ENCODE measurements at regions not wholly inside any gene's neighbourhood (a gene's known extent, or its start where the extent isn't known, plus 50 kb on each side); places are given as distances from the start of the nearest gene placed in this dataset.

GRCh38 chr12:113680868-113681267 lies 209.2 kb upstream of the LHX5 start:
- Histone ChIP-seq H3K27me3 (ENCODE audit: control insufficient read depth, insufficient read depth, low read length) (peaks cover 3% of the 10 kb centered on the region), H3K36me3 (ENCODE audit: control insufficient read depth, insufficient read depth, low read length) (no peaks in the 10 kb centered on the region), H3K4me3 (ENCODE audit: low read depth, low read length) (no peak overlapping the region)
- TF ChIP-seq CTCF (IDR thresholded peaks at IDR 0.05; ENCODE audit: insufficient read depth, low read length, poor library complexity, severe bottlenecking), result no peak
- no peak for DNase-seq (ENCODE audit: low read depth)

GRCh38 chr12:113678223-113679119 lies 206.8 kb upstream of the LHX5 start:
- Histone ChIP-seq H3K27me3 (ENCODE audit: control insufficient read depth, insufficient read depth, low read length) (peaks cover 3% of the 10 kb centered on the region), H3K4me3 (ENCODE audit: low read depth, low read length) (no peak overlapping the region), H3K36me3 (ENCODE audit: control insufficient read depth, insufficient read depth, low read length) (no peaks in the 10 kb centered on the region)
- TF ChIP-seq CTCF (IDR thresholded peaks at IDR 0.05; ENCODE audit: insufficient read depth, low read length, poor library complexity, severe bottlenecking), result no peak
- no peak for DNase-seq (ENCODE audit: low read depth)

- no peaks in the 10 kb centered on the region for H3K36me3 ChIP-seq (ENCODE audit: control insufficient read depth, insufficient read depth, low read length)
- peaks cover 5% of the 10 kb centered on the region for H3K27me3 ChIP-seq (ENCODE audit: control insufficient read depth, insufficient read depth, low read length)
- no peak overlapping the region for H3K4me3 ChIP-seq (ENCODE audit: low read depth, low read length)
- no peak for DNase-seq (ENCODE audit: low read depth)
- TF ChIP-seq CTCF (IDR thresholded peaks at IDR 0.05; ENCODE audit: insufficient read depth, low read length, poor library complexity, severe bottlenecking), result no peak
Observed at GRCh38 chr12:113676547-113676946, 204.9 kb upstream of the LHX5 start.

GRCh38 chr12:113676117-113676516 lies 204.4 kb upstream of the LHX5 start:
- no peak overlapping the region for H3K4me3 ChIP-seq (ENCODE audit: low read depth, low read length)
- no peaks in the 10 kb centered on the region for H3K36me3 ChIP-seq (ENCODE audit: control insufficient read depth, insufficient read depth, low read length)
- peaks cover 5% of the 10 kb centered on the region for H3K27me3 ChIP-seq (ENCODE audit: control insufficient read depth, insufficient read depth, low read length)
- DNase-seq (ENCODE audit: low read depth), result no peak
- no peak for TF ChIP-seq CTCF (IDR thresholded peaks at IDR 0.05; ENCODE audit: insufficient read depth, low read length, poor library complexity, severe bottlenecking)

- Histone ChIP-seq H3K4me3 (ENCODE audit: low read depth, low read length) (no peak overlapping the region), H3K27me3 (ENCODE audit: control insufficient read depth, insufficient read depth, low read length) (peaks cover 10% of the 10 kb centered on the region), H3K36me3 (ENCODE audit: control insufficient read depth, insufficient read depth, low read length) (no peaks in the 10 kb centered on the region)
- DNase-seq (ENCODE audit: low read depth), result no peak
- TF ChIP-seq CTCF (IDR thresholded peaks at IDR 0.05; ENCODE audit: insufficient read depth, low read length, poor library complexity, severe bottlenecking), result no peak
Observed at GRCh38 chr12:113674996-113675395, 203.3 kb upstream of the LHX5 start.

GRCh38 chr12:113674302-113674701 lies 202.6 kb upstream of the LHX5 start:
- Histone ChIP-seq H3K36me3 (ENCODE audit: control insufficient read depth, insufficient read depth, low read length) (no peaks in the 10 kb centered on the region), H3K4me3 (ENCODE audit: low read depth, low read length) (no peak overlapping the region), H3K27me3 (ENCODE audit: control insufficient read depth, insufficient read depth, low read length) (peaks cover 16% of the 10 kb centered on the region)
- TF ChIP-seq CTCF (IDR thresholded peaks at IDR 0.05; ENCODE audit: insufficient read depth, low read length, poor library complexity, severe bottlenecking), result no peak
- no peak for DNase-seq (ENCODE audit: low read depth)

All from kidney epithelial cell (primary cell).